Activated CD4-positive, alpha-beta memory T cell treated with anti-CD3 and anti-CD28 coated beads, Interleukin-2, amount 10 ng/mL, durations not matched to agents 7 days and 5 days (primary cell): ENCODE measurements at regions not wholly inside any gene's neighbourhood (a gene's known extent, or its start where the extent isn't known, plus 50 kb on each side); places are given as distances from the start of the nearest gene placed in this dataset.

Experiments
- CTCF ChIA-PET: fragments of 350-600 bp; sonication (Branson Sonifier 250); formaldehyde crosslinking; loops from one replicate; lab custom pipeline; 2021; ENCODE audit warnings: antibody characterized with exemption, inconsistent platforms; lab: Charles Lee
- POLR2A ChIA-PET: fragments of 350-600 bp; sonication (Branson Sonifier 250); formaldehyde crosslinking; loops from one replicate; lab custom pipeline; 2021; ENCODE audit warnings: antibody characterized with exemption; lab: Charles Lee
- DNase-seq: peaks from one replicate; pipeline ENCODE4 v3.0.0-alpha.2; 2020
- H3K27ac Mint-ChIP-seq: one replicate; pipeline ENCODE4 v1.8.0; 2021; ENCODE audit warnings: mild to moderate bottlenecking, mixed read lengths
- H3K27me3 Mint-ChIP-seq: one replicate; pipeline ENCODE4 v1.8.0; 2021; ENCODE audit warnings: mixed read lengths
- H3K36me3 Mint-ChIP-seq: one replicate; pipeline ENCODE4 v1.8.0; 2021; ENCODE audit warnings: low read depth, mixed read lengths
- H3K4me1 Mint-ChIP-seq: one replicate; pipeline ENCODE4 v1.8.0; 2021; ENCODE audit warnings: mixed read lengths
- H3K4me3 Mint-ChIP-seq: one replicate; pipeline ENCODE4 v1.8.0; 2021; ENCODE audit warnings: mild to moderate bottlenecking, mixed read lengths
- H3K9me3 Mint-ChIP-seq: one replicate; pipeline ENCODE4 v1.8.0; 2021; ENCODE audit warnings: mixed read lengths

DNA sequence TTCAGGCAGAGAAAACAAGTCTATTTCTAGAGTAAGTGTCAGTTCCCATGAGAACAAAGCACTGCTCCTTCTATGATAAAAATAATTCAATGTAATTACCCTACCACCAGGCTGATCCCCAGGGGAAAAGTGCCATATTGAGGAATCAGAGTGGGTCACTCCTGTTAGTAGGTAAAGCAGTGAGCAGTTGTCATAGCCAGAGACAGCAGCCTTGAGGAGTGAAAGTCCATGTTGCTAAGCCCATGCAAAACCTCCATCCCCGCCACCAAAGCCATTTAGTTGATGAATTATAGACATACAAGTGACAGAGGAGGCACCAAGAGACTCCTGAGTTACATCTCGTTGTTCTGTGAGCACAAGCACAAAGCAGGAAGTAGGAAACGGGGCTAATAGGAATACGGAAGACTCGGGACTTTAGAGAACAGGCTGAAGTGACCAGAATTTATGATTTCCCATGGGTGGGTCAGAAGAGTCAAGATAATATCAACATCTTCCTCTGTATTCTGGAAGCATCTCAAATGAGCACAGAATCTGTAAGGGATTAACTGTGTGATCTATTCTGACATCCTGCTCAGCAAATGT, 197.9 kb downstream of the MAFB start:
- Mint-ChIP-seq H3K36me3 (no peaks in the 10 kb centered on the region), H3K4me3 (no peak overlapping the region), H3K27ac (no peak overlapping the region), H3K4me1 (no peaks in the 10 kb centered on the region), H3K9me3 (no peaks in the 10 kb centered on the region), H3K27me3 (peaks cover 3% of the 10 kb centered on the region)
- CTCF ChIA-PET: no interaction called here
- POLR2A ChIA-PET: no interaction called here
- DNase-seq: no peak

DNA sequence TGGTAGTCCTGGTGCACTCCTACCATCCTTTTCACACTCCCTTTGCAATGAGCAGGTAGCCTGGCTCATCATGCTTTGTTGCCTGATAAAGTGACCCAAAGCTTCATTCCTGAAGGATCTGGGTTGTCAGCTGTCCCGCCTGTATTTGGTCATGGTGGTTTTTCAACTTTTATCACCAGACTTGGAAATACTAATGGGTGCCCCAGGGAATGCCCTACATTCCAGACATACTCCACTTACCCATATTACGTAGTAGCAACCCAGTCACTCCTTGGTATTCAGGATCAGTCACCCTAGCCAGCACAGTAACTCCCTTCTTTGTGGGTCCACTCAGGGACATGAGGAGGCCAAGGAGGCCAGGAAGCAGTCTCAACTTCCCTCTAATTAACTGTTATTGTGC, 199.2 kb downstream of the MAFB start:
- Mint-ChIP-seq H3K4me1 (no peaks in the 10 kb centered on the region), H3K27me3 (no peaks in the 10 kb centered on the region), H3K36me3 (no peaks in the 10 kb centered on the region), H3K9me3 (no peaks in the 10 kb centered on the region), H3K27ac (no peak overlapping the region), H3K4me3 (no peak overlapping the region)
- ChIA-PET POLR2A (no interaction called here), CTCF (no interaction called here)
- no peak for DNase-seq

- no peaks in the 10 kb centered on the region for H3K4me1 Mint-ChIP-seq
- POLR2A ChIA-PET: no interaction called here
- H3K36me3 Mint-ChIP-seq: no peaks in the 10 kb centered on the region
- H3K27ac Mint-ChIP-seq: no peak overlapping the region
- no peak overlapping the region for H3K4me3 Mint-ChIP-seq
- no peaks in the 10 kb centered on the region for H3K27me3 Mint-ChIP-seq
- DNase-seq: no peak
- CTCF ChIA-PET: no interaction called here
- no peaks in the 10 kb centered on the region for H3K9me3 Mint-ChIP-seq
Measured at GRCh38 chr20:40488401-40488800, 200.6 kb downstream of the MAFB start.

DNA sequence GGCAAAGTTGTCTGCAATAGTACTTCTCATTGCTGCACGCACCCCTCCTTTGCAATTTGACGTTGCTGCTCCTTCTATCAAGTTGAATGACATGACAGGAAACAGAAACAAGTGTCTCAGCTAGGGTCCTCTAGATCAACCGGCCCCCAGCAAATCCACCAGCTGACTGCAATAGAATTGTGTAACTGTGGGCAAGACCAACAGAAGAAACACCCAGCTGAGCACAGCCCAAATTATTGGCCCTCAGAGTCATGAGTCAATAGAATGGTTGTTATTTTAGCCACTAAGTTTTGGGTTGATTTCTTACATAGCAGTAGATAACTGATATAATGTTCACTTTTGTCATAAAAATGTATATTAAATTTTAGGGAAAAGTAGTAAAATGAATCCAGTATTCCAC, 202.7 kb downstream of the MAFB start:
- no peaks in the 10 kb centered on the region for H3K4me1 Mint-ChIP-seq
- H3K4me3 Mint-ChIP-seq: no peak overlapping the region

GRCh38 chr20:40481743-40482458, 207.1 kb downstream of the MAFB start:
- POLR2A ChIA-PET: no interaction called here
- H3K4me1 Mint-ChIP-seq: no peaks in the 10 kb centered on the region
- no peaks in the 10 kb centered on the region for H3K27me3 Mint-ChIP-seq
- no peak overlapping the region for H3K27ac Mint-ChIP-seq
- H3K36me3 Mint-ChIP-seq: no peaks in the 10 kb centered on the region
- CTCF ChIA-PET: no interaction called here
- no peak overlapping the region for H3K4me3 Mint-ChIP-seq
- no peaks in the 10 kb centered on the region for H3K9me3 Mint-ChIP-seq
- no peak for DNase-seq

More for the DNA sequence above, 202.7 kb downstream of the MAFB start:
- H3K27me3 Mint-ChIP-seq: no peaks in the 10 kb centered on the region
- ChIA-PET POLR2A (no interaction called here), CTCF (no interaction called here)
- H3K27ac Mint-ChIP-seq: no peak overlapping the region
- H3K9me3 Mint-ChIP-seq: no peaks in the 10 kb centered on the region
- no peaks in the 10 kb centered on the region for H3K36me3 Mint-ChIP-seq
- no peak for DNase-seq

DNA sequence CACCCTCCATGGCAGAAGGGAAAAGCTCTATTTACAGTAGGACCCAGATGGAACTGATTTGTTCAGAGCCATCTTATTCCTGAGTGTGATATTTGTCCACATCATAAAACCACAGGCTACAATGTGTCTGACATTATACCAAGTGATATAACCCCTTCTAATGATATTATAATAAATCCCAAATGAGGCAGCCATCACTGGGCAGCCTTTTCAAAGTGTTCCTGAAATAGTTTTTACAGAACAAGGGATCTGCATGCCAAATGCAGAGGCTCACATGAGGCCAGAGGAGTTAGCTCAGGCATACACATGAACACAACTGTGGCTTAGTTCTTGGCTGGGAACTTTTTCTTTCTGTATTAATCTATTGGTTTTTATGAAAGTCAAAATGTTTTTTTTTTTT, 207.7 kb downstream of the MAFB start:
- H3K36me3 Mint-ChIP-seq: no peaks in the 10 kb centered on the region
- no peak overlapping the region for H3K4me3 Mint-ChIP-seq

DNA sequence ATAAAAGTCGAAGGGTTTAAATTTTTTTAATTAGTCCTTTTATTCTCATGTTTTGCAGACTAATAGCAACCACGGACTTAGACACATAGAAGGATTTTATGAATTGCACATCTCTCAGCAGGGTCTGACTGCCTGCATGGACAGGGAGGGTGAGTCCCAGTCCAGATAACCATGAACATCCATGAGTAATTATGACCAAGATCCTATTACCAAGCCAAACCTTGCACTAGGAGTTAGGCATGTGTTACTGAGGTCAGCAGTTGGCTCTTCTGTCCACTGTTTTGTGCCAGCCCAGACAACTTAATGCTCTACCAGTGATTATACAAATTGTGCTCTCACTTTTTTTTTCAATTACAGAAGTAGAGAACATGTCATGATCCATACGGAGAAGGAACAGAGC, 211.2 kb downstream of the MAFB start:
- no peak for DNase-seq
- CTCF ChIA-PET: no interaction called here
- no peak overlapping the region for H3K27ac Mint-ChIP-seq

More for the DNA sequence above, 207.7 kb downstream of the MAFB start:
- Mint-ChIP-seq H3K27me3 (no peaks in the 10 kb centered on the region), H3K9me3 (no peaks in the 10 kb centered on the region), H3K4me1 (no peaks in the 10 kb centered on the region), H3K27ac (no peak overlapping the region)
- DNase-seq: no peak
- CTCF ChIA-PET: no interaction called here
- POLR2A ChIA-PET: no interaction called here

GRCh38 chr20:40476461-40476860, 212.6 kb downstream of the MAFB start:
- Mint-ChIP-seq H3K4me3 (no peak overlapping the region), H3K4me1 (no peaks in the 10 kb centered on the region), H3K9me3 (no peaks in the 10 kb centered on the region), H3K27me3 (no peaks in the 10 kb centered on the region), H3K27ac (no peak overlapping the region), H3K36me3 (no peaks in the 10 kb centered on the region)
- no peak for DNase-seq
- ChIA-PET CTCF (no interaction called here), POLR2A (no interaction called here)

More for the DNA sequence above, 211.2 kb downstream of the MAFB start:
- Mint-ChIP-seq H3K4me3 (no peak overlapping the region), H3K9me3 (no peaks in the 10 kb centered on the region), H3K36me3 (no peaks in the 10 kb centered on the region), H3K27me3 (no peaks in the 10 kb centered on the region), H3K4me1 (no peaks in the 10 kb centered on the region)
- POLR2A ChIA-PET: no interaction called here

- ChIA-PET CTCF (no interaction called here), POLR2A (no interaction called here)
- Mint-ChIP-seq H3K4me3 (no peak overlapping the region), H3K27ac (no peak overlapping the region), H3K9me3 (no peaks in the 10 kb centered on the region), H3K27me3 (no peaks in the 10 kb centered on the region), H3K36me3 (no peaks in the 10 kb centered on the region), H3K4me1 (no peaks in the 10 kb centered on the region)
- no peak for DNase-seq
Measured at GRCh38 chr20:40472905-40473304, 216.1 kb downstream of the MAFB start.

- POLR2A ChIA-PET: no interaction called here
Measured at GRCh38 chr20:40471261-40471629, 217.8 kb downstream of the MAFB start.

DNA sequence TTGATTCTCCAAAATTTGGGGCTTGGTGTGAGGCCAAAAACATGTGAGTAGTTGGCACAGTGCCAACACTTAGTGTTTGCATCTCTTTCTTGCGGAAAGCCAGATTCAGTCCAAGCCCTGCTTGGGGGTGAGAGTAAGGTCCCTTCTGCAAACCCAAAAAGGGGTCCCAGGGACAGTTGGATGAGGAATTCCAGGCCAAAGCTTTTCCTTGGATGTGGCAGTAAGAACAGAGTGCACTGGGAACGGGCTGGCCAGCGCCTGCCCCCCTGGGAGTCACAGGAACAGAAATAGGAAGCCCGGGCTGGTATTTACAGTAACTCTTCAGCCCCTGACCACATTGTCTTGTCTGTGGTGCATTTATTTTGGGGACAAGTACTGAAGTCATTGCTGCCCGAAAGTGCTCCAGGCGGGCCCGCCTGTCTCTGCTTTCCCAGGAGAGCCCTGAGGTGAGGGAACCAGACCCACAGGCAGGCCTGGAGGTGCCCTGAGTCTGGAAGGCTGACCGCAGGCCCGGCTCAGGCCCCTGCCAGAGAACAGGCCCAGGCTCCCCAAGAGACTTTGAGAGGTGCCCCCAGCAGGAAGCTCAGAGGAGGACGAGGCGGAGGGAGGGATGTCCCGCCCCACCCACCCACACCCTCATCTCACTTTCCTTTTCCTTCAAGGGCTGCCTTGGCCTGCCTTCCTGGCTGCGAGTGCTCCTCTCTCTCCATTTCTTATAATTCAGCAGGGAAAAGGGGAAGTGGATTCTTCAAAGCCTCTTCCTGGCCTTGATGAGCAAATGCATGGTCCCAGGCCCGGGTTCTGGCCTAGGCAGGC, 218.4 kb downstream of the MAFB start:
- no peak for DNase-seq
- Mint-ChIP-seq H3K36me3 (no peaks in the 10 kb centered on the region), H3K4me3 (no peak overlapping the region), H3K27ac (no peak overlapping the region), H3K9me3 (no peaks in the 10 kb centered on the region), H3K27me3 (no peaks in the 10 kb centered on the region), H3K4me1 (no peaks in the 10 kb centered on the region)
- POLR2A ChIA-PET: no interaction called here
- CTCF ChIA-PET: no interaction called here

More at GRCh38 chr20:40471261-40471629, 217.8 kb downstream of the MAFB start:
- no peak for DNase-seq
- Mint-ChIP-seq H3K27ac (no peak overlapping the region), H3K4me3 (no peak overlapping the region), H3K27me3 (no peaks in the 10 kb centered on the region), H3K9me3 (no peaks in the 10 kb centered on the region), H3K4me1 (no peaks in the 10 kb centered on the region), H3K36me3 (no peaks in the 10 kb centered on the region)
- CTCF ChIA-PET: no interaction called here

GRCh38 chr20:40468759-40469158, 220.3 kb downstream of the MAFB start:
- CTCF ChIA-PET: no interaction called here
- no peaks in the 10 kb centered on the region for H3K9me3 Mint-ChIP-seq
- DNase-seq: no peak

GRCh38 chr20:40467703-40468411, 221.2 kb downstream of the MAFB start:
- H3K27ac Mint-ChIP-seq: no peak overlapping the region
- CTCF ChIA-PET: no interaction called here
- no peaks in the 10 kb centered on the region for H3K27me3 Mint-ChIP-seq
- POLR2A ChIA-PET: no interaction called here
- no peak for DNase-seq
- H3K4me3 Mint-ChIP-seq: no peak overlapping the region
- H3K9me3 Mint-ChIP-seq: no peaks in the 10 kb centered on the region
- no peaks in the 10 kb centered on the region for H3K4me1 Mint-ChIP-seq
- no peaks in the 10 kb centered on the region for H3K36me3 Mint-ChIP-seq

More at GRCh38 chr20:40468759-40469158, 220.3 kb downstream of the MAFB start:
- no peak overlapping the region for H3K27ac Mint-ChIP-seq
- POLR2A ChIA-PET: no interaction called here
- no peaks in the 10 kb centered on the region for H3K36me3 Mint-ChIP-seq
- no peak overlapping the region for H3K4me3 Mint-ChIP-seq
- no peaks in the 10 kb centered on the region for H3K27me3 Mint-ChIP-seq
- no peaks in the 10 kb centered on the region for H3K4me1 Mint-ChIP-seq
